Esophagus muscularis mucosa (tissue), 4 donors: ENCODE measurements at regions not wholly inside any gene's neighbourhood (a gene's known extent, or its start where the extent isn't known, plus 50 kb on each side); places are given as distances from the start of the nearest gene placed in this dataset.

Experiments used
- DNase-seq: peaks from one replicate; pipeline ENCODE4 v3.0.0-alpha.2; 2017; ENCODE audit errors: extremely low spot score
- H3K27ac ChIP-seq, 4 donors: fragments of 200-600 bp; sonication (generic); replicated peaks in 1 of 4; 1 replicate in 3 of 4; 2 replicates in 1 of 4; pipeline ENCODE4 v1.5.1; 2016 to 2019; ENCODE audit warnings: mild to moderate bottlenecking in 1 of 4
- H3K27me3 ChIP-seq, 4 donors: fragments of 200-600 bp; sonication (generic); one replicate each; pipeline versions ENCODE4 v1.5.1 to v1.6.0; 2016 to 2019
- H3K36me3 ChIP-seq, 4 donors: fragments of 200-600 bp; sonication (generic); one replicate each; pipeline ENCODE4 v1.5.1; 2016 to 2019
- H3K4me1 ChIP-seq, 4 donors: fragments of 200-600 bp; sonication (generic); one replicate each; pipeline ENCODE4 v1.5.1; 2016 to 2019
- H3K4me3 ChIP-seq, 4 donors: fragments of 200-600 bp; sonication (generic); 1 replicate in 2 of 4; 2 replicates in 2 of 4; pipeline ENCODE4 v1.5.1; 2016 to 2019; ENCODE audit warnings: mild to moderate bottlenecking in 4 of 4, moderate library complexity in 1 of 4
- H3K9me3 ChIP-seq, 4 donors: fragments of 200-600 bp; sonication (generic); 1 replicate in 3 of 4; 2 replicates in 1 of 4; pipeline ENCODE4 v1.5.1; 2016 to 2019
- EP300 ChIP-seq: sonication (generic); formaldehyde crosslinking; IDR thresholded peaks from one replicate; pipeline ENCODE4 v1.6.1; 2017; ENCODE audit warnings: antibody characterized with exemption
- POLR2A ChIP-seq: fragments of 450-650 bp; IDR thresholded peaks from one replicate; pipeline ENCODE4 v1.6.1; 2017; ENCODE audit warnings: antibody characterized with exemption, moderate library complexity, mild to moderate bottlenecking, low read depth
- POLR2AphosphoS5 ChIP-seq, 2 donors: sonication (generic); formaldehyde crosslinking; IDR thresholded peaks; one replicate each; pipeline ENCODE4 v1.6.1; 2017; ENCODE audit warnings: antibody characterized with exemption in 2 of 2
- WGBS: methylation state at CpG from one replicate; pipeline ENCODE4 v1.1.5; 2018; 5-methylcytosine and 5-hydroxymethylcytosine counted together
- intact Hi-C: fragments of 100-400 bp; cut with DNase I; formaldehyde crosslinking; loops from one replicate; pipeline ENCODE4 v1.15.1; 2023
- TF ChIP-seq, protein P1 (sequence below), 3 experiments: fragments of 200-600 bp in 2 of 3; fragments of 450-650 bp in 1 of 3; sonication (generic) in 2 of 3; IDR thresholded peaks; one replicate each; pipeline ENCODE4 v1.5.1; 2017 to 2019; ENCODE audit warnings: antibody characterized with exemption in 3 of 3, mild to moderate bottlenecking in 2 of 3, moderate library complexity in 1 of 3

DNA sequence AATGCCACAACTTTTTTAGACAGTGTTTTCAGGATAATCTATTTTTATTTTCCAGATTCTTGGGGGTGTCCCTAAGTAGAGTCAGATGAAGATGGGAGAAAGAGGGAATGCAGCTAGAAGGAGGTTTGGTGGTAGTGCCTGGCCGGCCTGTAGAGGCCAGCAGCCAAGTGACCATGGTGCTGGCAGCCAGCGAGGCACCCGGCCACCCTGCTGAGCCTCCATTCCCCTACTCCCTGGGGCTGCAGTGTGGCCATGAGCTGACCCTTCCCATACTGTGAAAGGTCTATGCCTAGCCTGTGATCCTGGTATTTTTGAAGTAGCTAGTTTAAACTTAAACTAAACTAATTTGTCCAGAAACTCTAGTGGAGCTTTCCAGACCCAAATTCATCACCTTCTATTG is 268.6 kb downstream of the CYRIA start:
- Histone ChIP-seq H3K36me3 (no peaks in the 10 kb centered on the region), H3K4me1 (peaks cover 0 to 7% (median 0%) of the 10 kb centered on the region in 4 donors), H3K27ac (no peak overlapping the region), H3K27me3 (no peaks in the 10 kb centered on the region), H3K9me3 (no peaks in the 10 kb centered on the region), H3K4me3 (no peak overlapping the region)
- TF ChIP-seq POLR2A (no peak), POLR2AphosphoS5 (IDR thresholded peaks at IDR 0.05) (no peak), EP300 (no peak)
- TF ChIP-seq, protein P1, sequence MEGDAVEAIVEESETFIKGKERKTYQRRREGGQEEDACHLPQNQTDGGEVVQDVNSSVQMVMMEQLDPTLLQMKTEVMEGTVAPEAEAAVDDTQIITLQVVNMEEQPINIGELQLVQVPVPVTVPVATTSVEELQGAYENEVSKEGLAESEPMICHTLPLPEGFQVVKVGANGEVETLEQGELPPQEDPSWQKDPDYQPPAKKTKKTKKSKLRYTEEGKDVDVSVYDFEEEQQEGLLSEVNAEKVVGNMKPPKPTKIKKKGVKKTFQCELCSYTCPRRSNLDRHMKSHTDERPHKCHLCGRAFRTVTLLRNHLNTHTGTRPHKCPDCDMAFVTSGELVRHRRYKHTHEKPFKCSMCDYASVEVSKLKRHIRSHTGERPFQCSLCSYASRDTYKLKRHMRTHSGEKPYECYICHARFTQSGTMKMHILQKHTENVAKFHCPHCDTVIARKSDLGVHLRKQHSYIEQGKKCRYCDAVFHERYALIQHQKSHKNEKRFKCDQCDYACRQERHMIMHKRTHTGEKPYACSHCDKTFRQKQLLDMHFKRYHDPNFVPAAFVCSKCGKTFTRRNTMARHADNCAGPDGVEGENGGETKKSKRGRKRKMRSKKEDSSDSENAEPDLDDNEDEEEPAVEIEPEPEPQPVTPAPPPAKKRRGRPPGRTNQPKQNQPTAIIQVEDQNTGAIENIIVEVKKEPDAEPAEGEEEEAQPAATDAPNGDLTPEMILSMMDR (IDR thresholded peaks at IDR 0.05), result no peak
- WGBS, result 76% methylated on average over 2 of the region's 3 CpGs
- DNase-seq, result no peak
- intact Hi-C loops, result no loop called here

DNA sequence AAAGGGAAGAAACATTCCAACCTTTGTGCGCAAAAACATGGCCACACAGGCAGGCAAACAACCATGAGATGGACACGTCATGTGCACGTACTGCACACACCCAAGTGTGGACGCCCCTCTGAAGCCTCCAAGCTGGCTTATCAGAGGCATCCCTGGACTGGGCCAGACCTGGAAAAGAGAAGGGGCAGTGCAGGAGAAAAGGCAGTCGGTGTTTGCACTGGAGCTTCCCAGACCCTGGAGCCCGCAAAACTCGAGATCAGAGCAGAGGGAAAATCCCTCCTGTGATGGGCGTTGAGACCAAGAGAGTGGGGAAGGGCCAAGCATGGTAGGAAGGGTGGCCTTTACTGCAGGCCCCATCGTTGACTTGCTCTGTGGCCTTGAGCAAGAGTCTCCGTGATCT is 269.5 kb downstream of the CYRIA start:
- no peaks in the 10 kb centered on the region for H3K36me3 ChIP-seq
- 89% methylated on average over 10 of the region's 10 CpGs for WGBS
- intact Hi-C loops, result no loop called here
- no peak overlapping the region for H3K4me3 ChIP-seq
- H3K27ac ChIP-seq, result no peak overlapping the region
- DNase-seq, result no peak
- H3K27me3 ChIP-seq, result no peaks in the 10 kb centered on the region
- H3K4me1 ChIP-seq, result peaks cover 0 to 7% (median 0%) of the 10 kb centered on the region in 4 donors
- TF ChIP-seq POLR2A (no peak), POLR2AphosphoS5 (IDR thresholded peaks at IDR 0.05) (no peak), EP300 (no peak)
- TF ChIP-seq, protein P1 (IDR thresholded peaks at IDR 0.05), result no peak
- no peaks in the 10 kb centered on the region for H3K9me3 ChIP-seq

DNA sequence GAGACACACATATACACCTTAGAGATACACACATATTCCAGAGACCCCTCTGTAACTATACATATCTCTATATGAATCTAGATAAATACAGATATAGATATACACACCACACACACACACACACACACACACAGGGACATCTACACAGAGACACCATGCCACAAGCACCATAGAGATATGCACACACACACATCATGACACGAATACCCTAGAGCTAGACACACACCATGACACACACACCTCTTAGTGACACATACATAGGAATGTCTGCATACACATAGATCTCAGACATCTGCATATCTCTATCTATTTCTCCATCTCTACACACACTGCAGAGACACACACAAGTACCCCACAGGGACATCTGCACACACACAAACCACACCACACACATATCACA is 270.0 kb downstream of the CYRIA start:
- no peaks in the 10 kb centered on the region for H3K27me3 ChIP-seq
- no peak overlapping the region for H3K27ac ChIP-seq
- intact Hi-C loops, result no loop called here
- WGBS, result 88% methylated on average over 1 of the region's 1 CpG
- no peak overlapping the region for H3K4me3 ChIP-seq
- H3K36me3 ChIP-seq, result no peaks in the 10 kb centered on the region
- peaks cover 0 to 7% (median 0%) of the 10 kb centered on the region in 4 donors for H3K4me1 ChIP-seq
- DNase-seq, result no peak
- no peak for TF ChIP-seq EP300
- H3K9me3 ChIP-seq, result no peaks in the 10 kb centered on the region

DNA sequence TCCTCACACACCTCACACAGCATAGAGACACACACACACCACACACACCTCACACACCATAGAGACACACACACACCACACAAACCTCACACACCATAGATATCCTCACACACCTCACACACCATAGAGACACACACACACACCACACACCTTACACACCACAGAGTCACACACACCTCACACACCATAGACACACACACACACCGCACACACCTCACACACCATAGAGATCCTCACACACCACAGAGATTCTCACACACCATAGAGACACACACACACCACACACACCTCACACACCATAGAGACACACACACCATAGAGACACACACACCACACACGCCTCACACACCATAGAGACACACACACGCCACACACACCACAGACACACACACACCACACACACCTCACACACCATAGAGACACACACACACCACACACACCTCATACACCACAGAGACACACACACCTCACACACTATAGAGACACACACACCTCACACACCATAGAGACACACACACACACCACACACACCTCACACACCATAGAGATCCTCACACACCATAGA is 270.6 kb downstream of the CYRIA start:
- no peak overlapping the region for H3K27ac ChIP-seq
- no peak overlapping the region for H3K4me3 ChIP-seq
- 56% methylated on average over 3 of the region's 3 CpGs for WGBS
- no peak for DNase-seq
- TF ChIP-seq, protein P1 (IDR thresholded peaks at IDR 0.05), result no peak
- intact Hi-C loops, result no loop called here
- no peaks in the 10 kb centered on the region for H3K36me3 ChIP-seq
- no peaks in the 10 kb centered on the region for H3K27me3 ChIP-seq
- no peaks in the 10 kb centered on the region for H3K9me3 ChIP-seq
- peaks cover 0 to 7% (median 0%) of the 10 kb centered on the region in 4 donors for H3K4me1 ChIP-seq

DNA sequence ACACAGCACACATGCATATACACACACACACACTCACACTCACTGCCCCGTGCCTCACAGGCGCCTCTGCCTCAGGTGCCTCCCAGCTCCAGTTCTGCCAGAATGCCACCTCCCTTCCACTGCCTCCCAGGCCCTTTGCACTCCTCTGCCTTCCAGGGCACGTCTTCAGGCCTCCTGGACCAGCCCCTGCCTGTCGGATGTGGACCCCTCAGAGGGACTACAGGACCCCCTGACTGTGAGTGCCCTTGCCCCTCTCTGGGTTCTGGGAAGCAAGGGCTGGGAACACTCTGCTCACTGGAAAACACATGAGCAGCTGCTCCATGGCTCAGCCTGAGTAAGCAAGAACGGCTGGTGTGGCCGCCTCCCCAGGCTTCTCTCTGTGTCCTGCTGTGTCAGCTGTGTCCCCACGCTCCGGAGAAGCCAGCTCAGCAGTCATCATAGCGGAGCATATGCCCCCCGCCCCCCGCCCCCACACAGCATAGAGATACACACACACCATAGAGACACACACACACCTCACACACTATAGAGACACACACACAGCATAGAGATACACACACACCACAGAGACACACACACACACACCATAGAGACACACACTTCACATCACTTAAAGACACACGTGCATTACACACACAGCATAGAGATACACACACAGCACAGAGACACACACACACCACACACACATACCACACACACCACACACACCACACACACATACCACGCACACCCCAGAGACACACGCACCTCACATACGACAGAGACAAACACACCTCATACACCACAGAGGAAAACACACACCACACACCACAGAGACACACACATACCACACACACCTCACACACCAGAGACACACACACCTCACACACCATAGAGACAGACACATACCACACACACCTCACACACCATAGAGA is 271.3 kb downstream of the CYRIA start:
- Histone ChIP-seq H3K4me1 (peaks cover 0 to 7% (median 0%) of the 10 kb centered on the region in 4 donors), H3K9me3 (no peaks in the 10 kb centered on the region), H3K27ac (no peak overlapping the region), H3K36me3 (no peaks in the 10 kb centered on the region), H3K27me3 (no peaks in the 10 kb centered on the region), H3K4me3 (no peak overlapping the region)
- DNase-seq, result no peak
- intact Hi-C loops, result no loop called here
- WGBS, result 69% methylated on average over 13 of the region's 15 CpGs
- no peak for TF ChIP-seq EP300
- TF ChIP-seq POLR2A, result no peak
- TF ChIP-seq, protein P1 (IDR thresholded peaks at IDR 0.05), result no peak
- no peak for TF ChIP-seq POLR2AphosphoS5 (IDR thresholded peaks at IDR 0.05)
